ENCODE measurements at regions not wholly inside any gene's neighbourhood (a gene's known extent, or its start where the extent isn't known, plus 50 kb on each side); places are given as distances from the start of the nearest gene placed in this dataset.

GRCh38 chr13:37241786-37242185 lies 136.3 kb upstream of the CSNK1A1L start:
- TF ChIP-seq EZH2 (IDR thresholded peaks at IDR 0.05; ENCODE audit: insufficient read depth, poor library complexity, severe bottlenecking) (no peak), EZH2phosphoT487 (IDR thresholded peaks at IDR 0.05; ENCODE audit: insufficient read depth, low read depth) (no peak)
